Heart left ventricle (tissue), 13 donors: ENCODE measurements at regions not wholly inside any gene's neighbourhood (a gene's known extent, or its start where the extent isn't known, plus 50 kb on each side); places are given as distances from the start of the nearest gene placed in this dataset.

Experiments
- POLR2A ChIP-seq, 2 donors: fragments of 450-650 bp; IDR thresholded peaks; one replicate each; pipeline ENCODE4 v1.6.1; 2017; ENCODE audit warnings: antibody characterized with exemption in 2 of 2, mild to moderate bottlenecking in 2 of 2, moderate library complexity in 2 of 2
- TF ChIP-seq, protein P1 (sequence below), 12 donors: fragments of 200-600 bp; sonication (generic) in 4 of 12; IDR thresholded peaks; one replicate each; pipeline versions ENCODE4 v1.5.0 to v1.8.0; 2018 to 2022; ENCODE audit warnings: antibody characterized with exemption in 12 of 12, mild to moderate bottlenecking in 5 of 12
- donor health status: ischemic (EF 13 %, LVEDD 7.1; RV severe dilation, severe dysfunction).
- donor health status: DM: no; HTN: yes; CAD: no.
- donor health status: DM: no; HTN: no; CAD: no.
- donor health status: ischemic (EF 25% LVEDD 6.9; RV normal size, moderate dysfunction).
- donor health status: ischemic (EF 25% LVEDD 5.7; RV mildly dilated, moderate dysfunction).
- donor health status: ischemic (EF 35%, LVEDD 5.7; RV mildly dilated, moderate dysfunction).
- donor health status: nonischemic (EF 11% LVEDD 7.7; RV severe dilation, severe dysfunction).
- donor health status: DM: yes; HTN: yes; CAD: no.
- donor health status: PGD.
- donor health status: ischemic (EF 29% LVEDD 5.4; RV normal size, mild dysfunction).
- donor health status: nonischemic (EF 23%, LVEDD 6.1; RV moderate dilation, normal function).

DNA sequence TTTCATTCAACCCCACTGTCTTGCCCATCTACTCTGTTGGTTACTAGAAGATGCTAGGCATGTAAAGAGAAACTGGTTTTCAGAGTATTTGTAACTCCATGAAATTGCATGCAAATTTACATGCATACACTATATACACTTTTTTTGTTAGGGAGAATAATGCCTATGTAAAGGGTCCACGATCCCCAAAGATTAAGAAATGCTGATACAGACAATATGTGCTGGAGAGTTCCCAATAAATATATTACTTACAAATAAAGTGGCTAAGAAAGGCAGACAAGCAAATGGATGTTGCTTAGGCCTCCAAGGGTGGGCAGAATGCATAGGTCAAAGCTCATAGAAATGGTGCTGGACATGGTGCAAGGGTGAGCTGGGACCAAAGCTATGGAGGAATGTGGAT is 109.6 kb upstream of the NHSL1 start:
- TF ChIP-seq, protein P1, sequence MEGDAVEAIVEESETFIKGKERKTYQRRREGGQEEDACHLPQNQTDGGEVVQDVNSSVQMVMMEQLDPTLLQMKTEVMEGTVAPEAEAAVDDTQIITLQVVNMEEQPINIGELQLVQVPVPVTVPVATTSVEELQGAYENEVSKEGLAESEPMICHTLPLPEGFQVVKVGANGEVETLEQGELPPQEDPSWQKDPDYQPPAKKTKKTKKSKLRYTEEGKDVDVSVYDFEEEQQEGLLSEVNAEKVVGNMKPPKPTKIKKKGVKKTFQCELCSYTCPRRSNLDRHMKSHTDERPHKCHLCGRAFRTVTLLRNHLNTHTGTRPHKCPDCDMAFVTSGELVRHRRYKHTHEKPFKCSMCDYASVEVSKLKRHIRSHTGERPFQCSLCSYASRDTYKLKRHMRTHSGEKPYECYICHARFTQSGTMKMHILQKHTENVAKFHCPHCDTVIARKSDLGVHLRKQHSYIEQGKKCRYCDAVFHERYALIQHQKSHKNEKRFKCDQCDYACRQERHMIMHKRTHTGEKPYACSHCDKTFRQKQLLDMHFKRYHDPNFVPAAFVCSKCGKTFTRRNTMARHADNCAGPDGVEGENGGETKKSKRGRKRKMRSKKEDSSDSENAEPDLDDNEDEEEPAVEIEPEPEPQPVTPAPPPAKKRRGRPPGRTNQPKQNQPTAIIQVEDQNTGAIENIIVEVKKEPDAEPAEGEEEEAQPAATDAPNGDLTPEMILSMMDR (IDR thresholded peaks at IDR 0.05): no peak
- no peak for TF ChIP-seq POLR2A (IDR thresholded peaks at IDR 0.05)
